Thyroid gland (tissue), 4 donors: ENCODE measurements at regions not wholly inside any gene's neighbourhood (a gene's known extent, or its start where the extent isn't known, plus 50 kb on each side); places are given as distances from the start of the nearest gene placed in this dataset.

Experiments
- CTCF ChIP-seq, 6 experiments: fragments of 200-600 bp in 3 of 6; fragments of 450-650 bp in 3 of 6; sonication (generic) in 3 of 6; IDR thresholded peaks; one replicate each; pipeline ENCODE4 v1.5.1; 2016 to 2019; ENCODE audit warnings: antibody characterized with exemption in 6 of 6, mild to moderate bottlenecking in 2 of 6, inconsistent platforms in 1 of 6, moderate library complexity in 1 of 6
- POLR2A ChIP-seq, 2 donors: fragments of 450-650 bp; IDR thresholded peaks; one replicate each; pipeline ENCODE4 v1.6.1; 2017; ENCODE audit warnings: antibody characterized with exemption in 2 of 2, mild to moderate bottlenecking in 2 of 2, moderate library complexity in 1 of 2

GRCh38 chr7:79673421-79673820 is 220.0 kb upstream of the MAGI2 start:
- TF ChIP-seq CTCF (IDR thresholded peaks at IDR 0.05) (no peak), POLR2A (IDR thresholded peaks at IDR 0.05) (no peak)
